SU-DHL-6 (cell line): ENCODE measurements at regions not wholly inside any gene's neighbourhood (a gene's known extent, or its start where the extent isn't known, plus 50 kb on each side); places are given as distances from the start of the nearest gene placed in this dataset.

ENCODE experiments used
- H2AFZ ChIP-seq: fragments of 200-600 bp; sonication (generic); 2 replicates; pipeline ENCODE4 v1.6.1; 2014; ENCODE audit warnings: low read depth, mild to moderate bottlenecking, moderate library complexity, mixed read lengths, antibody characterized with exemption, low read length; ENCODE audit not compliant: severe bottlenecking
- H3F3A ChIP-seq: fragments of 200-600 bp; shearing (Covaris generic); 2 replicates; pipeline ENCODE4 v1.6.0; 2016; ENCODE audit warnings: antibody characterized with exemption, mild to moderate bottlenecking; ENCODE audit not compliant: insufficient read depth
- H3K27ac ChIP-seq: fragments of 200-600 bp; sonication (generic); 2 replicates; pipeline ENCODE4 v1.5.1; 2016; ENCODE audit warnings: low read depth, mild to moderate bottlenecking, low read length, moderate library complexity, mixed read lengths
- H3K27me3 ChIP-seq: fragments of 200-600 bp; sonication (generic), shearing (Covaris generic); 2 replicates; pipeline ENCODE4 v1.6.0; 2014; ENCODE audit warnings: mild to moderate bottlenecking, low read length
- H3K36me3 ChIP-seq: fragments of 200-600 bp; sonication (generic); 2 replicates; pipeline ENCODE4 v1.6.1; 2014; ENCODE audit warnings: mild to moderate bottlenecking, low read length, mixed read lengths
- H3K4me2 ChIP-seq: fragments of 300-600, 200-600 bp; shearing (Covaris generic), sonication (generic); 2 replicates; pipeline ENCODE4 v1.6.0; 2014; ENCODE audit warnings: low read length, low read depth, mild to moderate bottlenecking; ENCODE audit not compliant: poor library complexity, severe bottlenecking
- H3K4me3 ChIP-seq: fragments of 200-600 bp; sonication (generic); 2 replicates; pipeline ENCODE4 v1.5.1; 2014; ENCODE audit warnings: antibody characterized with exemption, low read length, mild to moderate bottlenecking, mixed read lengths; ENCODE audit not compliant: insufficient read depth, poor library complexity, severe bottlenecking
- H3K79me2 ChIP-seq: fragments of 200-600 bp; sonication (generic); 2 replicates; pipeline ENCODE4 v1.6.1; 2014; ENCODE audit warnings: mild to moderate bottlenecking, low read length, moderate library complexity; ENCODE audit not compliant: insufficient read depth
- H3K9ac ChIP-seq: fragments of 200-600 bp; sonication (generic); 2 replicates; pipeline ENCODE4 v1.7.0; 2014; ENCODE audit warnings: mild to moderate bottlenecking, low read length
- H3K9me2 ChIP-seq: fragments of 200-600 bp; sonication (generic); replicated peaks from 2 replicates; pipeline ENCODE4 v1.6.1; 2014; ENCODE audit warnings: low read length; ENCODE audit not compliant: insufficient read depth
- H3K9me3 ChIP-seq: fragments of 200-600 bp; sonication (generic); 2 replicates; pipeline ENCODE4 v1.6.1; 2014; ENCODE audit warnings: low read length, mixed read lengths; ENCODE audit not compliant: insufficient read depth
- H4K20me1 ChIP-seq: fragments of 200-600 bp; sonication (generic); 2 replicates; pipeline ENCODE4 v1.6.1; 2014; ENCODE audit warnings: low read depth, mild to moderate bottlenecking, antibody characterized with exemption, low read length, moderate library complexity, mixed read lengths
- EZH2phosphoT487 ChIP-seq: fragments of 200-600 bp; sonication (generic), shearing (Covaris generic); conservative IDR thresholded peaks from 2 replicates; pipeline ENCODE4 v1.6.1; 2018; ENCODE audit warnings: mild to moderate bottlenecking, antibody characterized with exemption, low read length, moderate library complexity, mixed read lengths
- TF ChIP-seq, protein P1 (sequence below): fragments of 200-600 bp; sonication (generic); IDR thresholded peaks from one replicate; pipeline ENCODE4 v1.5.1; 2017; ENCODE audit warnings: antibody characterized with exemption, mild to moderate bottlenecking, low read length, moderate library complexity; ENCODE audit not compliant: insufficient read depth, poor library complexity, severe bottlenecking

DNA sequence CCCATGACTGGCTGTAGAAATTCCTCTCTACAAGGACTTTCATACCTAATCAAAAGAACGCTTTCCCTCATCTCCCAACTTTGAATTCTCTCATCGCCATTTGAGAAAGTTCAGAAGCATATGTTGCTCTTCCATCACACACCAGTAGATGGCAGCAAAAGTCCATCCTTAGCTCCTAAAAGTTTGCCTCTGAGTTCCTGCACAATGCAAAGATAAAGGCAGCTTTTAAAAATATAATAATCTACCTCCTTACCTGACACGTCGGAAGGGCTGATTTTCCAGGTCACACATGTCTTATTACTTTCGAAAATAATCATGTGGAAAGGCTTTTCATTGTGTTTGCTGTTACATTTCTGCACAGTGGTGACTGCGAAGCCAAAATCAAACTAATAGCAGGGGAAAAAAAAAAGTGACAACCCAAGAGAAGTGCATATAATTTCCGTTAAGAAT lies 456.7 kb upstream of the SEL1L start:
- Histone ChIP-seq H3K79me2 (no peaks in the 10 kb centered on the region), H3K36me3 (no peaks in the 10 kb centered on the region), H3K9me3 (no peaks in the 10 kb centered on the region), H3F3A (no peaks in the 10 kb centered on the region), H3K4me3 (no peak overlapping the region), H3K4me2 (no peak overlapping the region), H3K9ac (no peak overlapping the region), H4K20me1 (no peaks in the 10 kb centered on the region), H3K27ac (no peak overlapping the region), H3K27me3 (no peaks in the 10 kb centered on the region), H2AFZ (no peak overlapping the region), H3K9me2 (no peaks in the 10 kb centered on the region)
- TF ChIP-seq, protein P1, sequence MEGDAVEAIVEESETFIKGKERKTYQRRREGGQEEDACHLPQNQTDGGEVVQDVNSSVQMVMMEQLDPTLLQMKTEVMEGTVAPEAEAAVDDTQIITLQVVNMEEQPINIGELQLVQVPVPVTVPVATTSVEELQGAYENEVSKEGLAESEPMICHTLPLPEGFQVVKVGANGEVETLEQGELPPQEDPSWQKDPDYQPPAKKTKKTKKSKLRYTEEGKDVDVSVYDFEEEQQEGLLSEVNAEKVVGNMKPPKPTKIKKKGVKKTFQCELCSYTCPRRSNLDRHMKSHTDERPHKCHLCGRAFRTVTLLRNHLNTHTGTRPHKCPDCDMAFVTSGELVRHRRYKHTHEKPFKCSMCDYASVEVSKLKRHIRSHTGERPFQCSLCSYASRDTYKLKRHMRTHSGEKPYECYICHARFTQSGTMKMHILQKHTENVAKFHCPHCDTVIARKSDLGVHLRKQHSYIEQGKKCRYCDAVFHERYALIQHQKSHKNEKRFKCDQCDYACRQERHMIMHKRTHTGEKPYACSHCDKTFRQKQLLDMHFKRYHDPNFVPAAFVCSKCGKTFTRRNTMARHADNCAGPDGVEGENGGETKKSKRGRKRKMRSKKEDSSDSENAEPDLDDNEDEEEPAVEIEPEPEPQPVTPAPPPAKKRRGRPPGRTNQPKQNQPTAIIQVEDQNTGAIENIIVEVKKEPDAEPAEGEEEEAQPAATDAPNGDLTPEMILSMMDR, result peak; percentile 72
- no peak for TF ChIP-seq EZH2phosphoT487

DNA sequence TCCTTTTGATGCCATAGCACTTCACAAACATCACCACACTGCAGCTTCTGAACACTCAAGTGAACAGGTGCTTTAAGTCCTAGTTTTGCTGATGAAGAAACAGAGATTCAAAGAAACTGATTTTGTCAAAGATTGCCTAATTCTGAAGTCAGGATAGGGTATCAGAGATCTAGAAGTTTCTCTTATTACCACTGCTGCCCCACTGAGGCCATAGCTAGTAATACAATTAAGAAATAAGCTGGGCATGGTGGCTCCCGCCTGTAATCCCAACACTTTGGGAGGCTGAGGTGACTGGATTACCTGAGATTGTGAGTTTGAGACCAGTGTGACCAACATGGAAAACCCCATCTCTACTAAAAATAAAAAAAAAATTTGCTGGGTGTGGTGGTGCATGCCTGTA lies 458.3 kb upstream of the SEL1L start:
- Histone ChIP-seq H3K79me2 (no peaks in the 10 kb centered on the region), H3K4me3 (no peak overlapping the region), H3K27me3 (no peaks in the 10 kb centered on the region), H3K4me2 (no peak overlapping the region), H2AFZ (no peak overlapping the region), H3K9me3 (no peaks in the 10 kb centered on the region), H3K9me2 (no peaks in the 10 kb centered on the region), H4K20me1 (no peaks in the 10 kb centered on the region), H3F3A (no peaks in the 10 kb centered on the region), H3K36me3 (no peaks in the 10 kb centered on the region), H3K9ac (no peak overlapping the region), H3K27ac (no peak overlapping the region)
- TF ChIP-seq EZH2phosphoT487, result no peak
- TF ChIP-seq, protein P1, result peak; percentile 17

DNA sequence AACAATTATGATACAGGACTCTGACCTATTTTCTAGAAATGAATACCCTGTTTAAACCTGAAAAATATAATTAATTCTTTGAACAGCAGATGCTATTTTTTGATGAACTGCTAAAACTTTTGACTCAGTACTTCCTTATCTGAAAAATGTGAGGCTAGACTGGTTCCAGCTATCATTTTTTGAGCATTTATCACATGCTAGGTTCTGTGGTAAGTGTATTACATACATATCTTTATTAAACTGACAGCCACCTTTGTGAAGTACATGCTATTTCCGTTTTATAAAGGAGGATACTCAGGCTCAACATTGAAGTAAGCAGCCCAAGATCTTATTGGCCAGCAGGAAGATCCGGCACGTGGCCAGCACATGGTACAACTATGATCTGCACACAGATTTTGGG lies 459.8 kb upstream of the SEL1L start:
- Histone ChIP-seq H3K27ac (no peak overlapping the region), H3K9ac (no peak overlapping the region), H3K4me3 (no peak overlapping the region), H3F3A (no peaks in the 10 kb centered on the region), H3K36me3 (no peaks in the 10 kb centered on the region), H4K20me1 (no peaks in the 10 kb centered on the region), H3K9me3 (no peaks in the 10 kb centered on the region), H3K4me2 (no peak overlapping the region), H3K79me2 (no peaks in the 10 kb centered on the region), H3K27me3 (no peaks in the 10 kb centered on the region), H3K9me2 (no peaks in the 10 kb centered on the region), H2AFZ (no peak overlapping the region)
- TF ChIP-seq, protein P1, result no peak

DNA sequence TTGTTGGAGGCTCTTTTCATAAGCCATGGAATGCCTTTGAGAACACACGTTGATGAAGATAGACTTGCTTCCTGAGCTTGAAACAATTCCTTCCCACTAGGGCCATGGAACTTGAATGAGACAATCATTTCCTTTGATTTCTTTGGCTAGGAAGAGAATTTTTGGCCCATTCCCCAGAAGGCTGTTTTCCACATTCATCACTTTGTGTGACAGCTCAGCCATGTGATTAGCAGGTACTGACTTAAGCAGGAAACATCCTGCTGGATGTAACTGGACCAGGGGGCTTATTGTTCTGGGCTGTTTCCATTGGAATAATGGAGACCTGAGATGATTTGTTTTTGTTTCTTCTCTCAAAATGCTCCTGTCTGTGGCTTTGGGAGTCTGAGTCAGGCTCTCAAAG lies 469.8 kb upstream of the SEL1L start:
- H3F3A ChIP-seq, result no peaks in the 10 kb centered on the region
- no peaks in the 10 kb centered on the region for H4K20me1 ChIP-seq
- no peak overlapping the region for H3K4me2 ChIP-seq
- H3K79me2 ChIP-seq, result no peaks in the 10 kb centered on the region
- H3K9ac ChIP-seq, result no peak overlapping the region
- H2AFZ ChIP-seq, result no peak overlapping the region
- no peaks in the 10 kb centered on the region for H3K27me3 ChIP-seq
- H3K36me3 ChIP-seq, result no peaks in the 10 kb centered on the region
- TF ChIP-seq EZH2phosphoT487, result no peak
- TF ChIP-seq, protein P1, result no peak
- H3K27ac ChIP-seq, result no peak overlapping the region
- no peaks in the 10 kb centered on the region for H3K9me2 ChIP-seq
- H3K9me3 ChIP-seq, result no peaks in the 10 kb centered on the region
- H3K4me3 ChIP-seq, result no peak overlapping the region
